Uterus (tissue), 3 donors: ENCODE measurements at regions not wholly inside any gene's neighbourhood (a gene's known extent, or its start where the extent isn't known, plus 50 kb on each side); places are given as distances from the start of the nearest gene placed in this dataset.

ENCODE experiments used
- DNase-seq, 2 donors: peaks; one replicate each; pipeline ENCODE4 v3.0.0-alpha.2; 2019 to 2020
- H3K27ac ChIP-seq, 2 donors: fragments of 200-600 bp; sonication (generic); 1 replicate in 1 of 2; 2 replicates in 1 of 2; pipeline ENCODE4 v1.5.1; 2016 to 2018
- H3K27me3 ChIP-seq, 2 donors: fragments of 200-600 bp; sonication (generic); one replicate each; pipeline ENCODE4 v1.5.1; 2018 to 2019; ENCODE audit warnings: control low read depth in 1 of 2
- H3K36me3 ChIP-seq, 2 donors: fragments of 200-600 bp; sonication (generic); one replicate each; pipeline ENCODE4 v1.5.1; 2019; ENCODE audit warnings: control low read depth in 1 of 2
- H3K4me1 ChIP-seq, 2 donors: fragments of 200-600 bp; sonication (generic); one replicate each; pipeline ENCODE4 v1.5.1; 2018 to 2019; ENCODE audit warnings: control low read depth in 1 of 2
- H3K4me3 ChIP-seq, 2 donors: fragments of 200-600 bp; sonication (generic); 1 replicate in 1 of 2; 2 replicates in 1 of 2; pipeline ENCODE4 v1.5.1; 2018 to 2019; ENCODE audit warnings: mild to moderate bottlenecking in 1 of 2
- H3K9me3 ChIP-seq, 2 donors: fragments of 200-600 bp; sonication (generic); one replicate each; pipeline ENCODE4 v1.5.1; 2019; ENCODE audit warnings: control low read depth in 1 of 2
- POLR2A ChIP-seq, 2 donors: fragments of 450-650 bp; IDR thresholded peaks; one replicate each; pipeline ENCODE4 v1.6.1; 2016; ENCODE audit warnings: antibody characterized with exemption in 2 of 2, mild to moderate bottlenecking in 1 of 2, moderate library complexity in 1 of 2
- intact Hi-C: fragments of 100-400 bp; cut with DNase I; formaldehyde crosslinking; loops from one replicate; pipeline ENCODE4 v1.15.1; 2023; ENCODE audit warnings: low total_unique reads
- TF ChIP-seq, protein P1 (sequence below), 4 experiments: fragments of 200-600 bp in 2 of 4; fragments of 450-650 bp in 2 of 4; sonication (generic) in 2 of 4; IDR thresholded peaks; one replicate each; pipeline ENCODE4 v1.5.1; 2016 to 2019; ENCODE audit warnings: antibody characterized with exemption in 4 of 4, mild to moderate bottlenecking in 2 of 4, moderate library complexity in 1 of 4
- donor health status: DM: yes; HTN: yes; CAD: no.

DNA sequence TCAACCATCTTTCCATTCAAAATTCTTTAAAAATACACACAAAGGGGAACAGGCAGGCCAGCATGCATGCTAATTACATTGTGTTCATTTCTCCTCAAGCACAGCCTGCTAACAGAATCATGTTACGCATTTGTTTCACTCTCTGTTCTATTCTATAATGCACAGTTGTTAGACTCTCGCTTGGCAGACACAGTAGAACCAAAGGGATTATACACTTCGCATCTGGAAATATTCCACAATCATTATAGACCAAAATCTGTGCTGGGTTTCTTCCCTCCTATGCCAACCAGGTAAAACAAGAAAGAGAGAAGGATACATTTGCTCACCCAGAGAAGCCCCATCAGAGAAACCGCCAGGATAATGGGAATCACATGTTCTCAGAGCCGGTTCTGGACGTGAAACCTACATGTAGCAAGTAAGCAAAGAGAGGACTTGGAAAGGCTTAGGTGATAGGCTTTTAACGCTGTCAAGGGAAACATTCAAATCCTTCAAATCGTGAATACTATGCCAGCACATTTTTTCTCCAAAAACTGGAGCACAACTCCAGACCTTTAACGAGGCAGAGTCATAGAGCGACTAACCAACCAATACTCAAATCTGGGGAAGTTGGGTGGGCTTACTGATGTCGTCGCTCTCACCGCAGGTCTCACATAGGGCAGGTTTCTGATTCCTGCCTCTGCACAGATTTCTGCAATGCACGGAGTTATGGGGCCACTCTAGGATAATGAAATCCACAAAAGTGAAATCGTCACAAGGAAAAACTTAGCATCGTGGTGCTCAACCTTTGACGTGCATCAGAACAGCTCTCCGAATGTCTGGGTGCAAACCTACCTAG is 380.5 kb upstream of the AUTS2 start:
- DNase-seq: no peak
- intact Hi-C loops: no loop called here
- Histone ChIP-seq H3K27ac (no peak overlapping the region), H3K27me3 (no peaks in the 10 kb centered on the region), H3K9me3 (no peaks in the 10 kb centered on the region), H3K4me3 (no peak overlapping the region), H3K4me1 (no peaks in the 10 kb centered on the region), H3K36me3 (no peaks in the 10 kb centered on the region)
- TF ChIP-seq, protein P1, sequence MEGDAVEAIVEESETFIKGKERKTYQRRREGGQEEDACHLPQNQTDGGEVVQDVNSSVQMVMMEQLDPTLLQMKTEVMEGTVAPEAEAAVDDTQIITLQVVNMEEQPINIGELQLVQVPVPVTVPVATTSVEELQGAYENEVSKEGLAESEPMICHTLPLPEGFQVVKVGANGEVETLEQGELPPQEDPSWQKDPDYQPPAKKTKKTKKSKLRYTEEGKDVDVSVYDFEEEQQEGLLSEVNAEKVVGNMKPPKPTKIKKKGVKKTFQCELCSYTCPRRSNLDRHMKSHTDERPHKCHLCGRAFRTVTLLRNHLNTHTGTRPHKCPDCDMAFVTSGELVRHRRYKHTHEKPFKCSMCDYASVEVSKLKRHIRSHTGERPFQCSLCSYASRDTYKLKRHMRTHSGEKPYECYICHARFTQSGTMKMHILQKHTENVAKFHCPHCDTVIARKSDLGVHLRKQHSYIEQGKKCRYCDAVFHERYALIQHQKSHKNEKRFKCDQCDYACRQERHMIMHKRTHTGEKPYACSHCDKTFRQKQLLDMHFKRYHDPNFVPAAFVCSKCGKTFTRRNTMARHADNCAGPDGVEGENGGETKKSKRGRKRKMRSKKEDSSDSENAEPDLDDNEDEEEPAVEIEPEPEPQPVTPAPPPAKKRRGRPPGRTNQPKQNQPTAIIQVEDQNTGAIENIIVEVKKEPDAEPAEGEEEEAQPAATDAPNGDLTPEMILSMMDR (IDR thresholded peaks at IDR 0.05): no peak

DNA sequence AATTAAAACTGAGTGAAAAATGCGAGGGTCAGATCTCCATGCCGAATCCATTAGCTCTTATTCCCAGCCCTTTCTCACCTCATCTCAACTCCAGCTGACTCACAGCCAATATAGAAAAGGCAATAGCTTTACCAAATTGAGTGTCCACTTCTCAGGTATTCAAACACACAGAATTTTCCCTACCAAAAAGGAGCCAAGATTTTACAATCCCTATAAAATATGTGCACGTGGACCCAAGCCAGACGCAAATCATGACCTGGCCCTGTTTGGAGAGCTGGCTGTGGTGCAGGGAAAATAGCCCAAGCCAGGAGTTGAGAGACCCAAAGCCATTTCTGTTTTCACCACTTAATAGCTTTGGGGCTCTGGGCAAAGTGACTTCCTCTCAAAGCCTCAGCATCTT is 379.7 kb upstream of the AUTS2 start:
- H3K27me3 ChIP-seq: no peaks in the 10 kb centered on the region
- no peak overlapping the region for H3K4me3 ChIP-seq
- no peaks in the 10 kb centered on the region for H3K4me1 ChIP-seq
- TF ChIP-seq, protein P1 (IDR thresholded peaks at IDR 0.05): no peak
- TF ChIP-seq POLR2A (IDR thresholded peaks at IDR 0.05): no peak
- H3K9me3 ChIP-seq: no peaks in the 10 kb centered on the region
- H3K36me3 ChIP-seq: no peaks in the 10 kb centered on the region
- DNase-seq: peak in 1 of 2 donors; percentile 17
- intact Hi-C loops: no loop called here
- H3K27ac ChIP-seq: no peak overlapping the region

DNA sequence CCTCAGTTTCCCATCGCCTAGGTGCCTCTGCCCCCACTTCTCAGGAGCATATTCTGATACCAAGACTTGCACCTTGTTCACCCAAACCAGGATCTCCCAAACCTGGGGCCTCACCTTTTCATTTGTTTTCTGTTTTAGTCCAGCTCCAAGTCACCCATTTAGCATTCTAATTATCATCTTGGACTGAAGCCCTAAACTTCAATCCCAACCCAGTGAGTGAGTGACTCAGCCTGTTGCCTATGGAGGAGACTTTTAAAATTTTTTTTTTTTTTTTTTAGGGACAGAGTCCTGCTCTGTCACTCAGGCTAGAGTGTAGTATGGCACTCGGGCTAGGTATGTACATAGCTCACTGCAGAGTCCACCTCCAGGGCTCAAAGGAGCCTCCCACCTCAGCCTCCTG is 378.9 kb upstream of the AUTS2 start:
- no peak for TF ChIP-seq POLR2A (IDR thresholded peaks at IDR 0.05)
- TF ChIP-seq, protein P1 (IDR thresholded peaks at IDR 0.05): no peak
- Histone ChIP-seq H3K36me3 (no peaks in the 10 kb centered on the region), H3K27ac (no peak overlapping the region)

DNA sequence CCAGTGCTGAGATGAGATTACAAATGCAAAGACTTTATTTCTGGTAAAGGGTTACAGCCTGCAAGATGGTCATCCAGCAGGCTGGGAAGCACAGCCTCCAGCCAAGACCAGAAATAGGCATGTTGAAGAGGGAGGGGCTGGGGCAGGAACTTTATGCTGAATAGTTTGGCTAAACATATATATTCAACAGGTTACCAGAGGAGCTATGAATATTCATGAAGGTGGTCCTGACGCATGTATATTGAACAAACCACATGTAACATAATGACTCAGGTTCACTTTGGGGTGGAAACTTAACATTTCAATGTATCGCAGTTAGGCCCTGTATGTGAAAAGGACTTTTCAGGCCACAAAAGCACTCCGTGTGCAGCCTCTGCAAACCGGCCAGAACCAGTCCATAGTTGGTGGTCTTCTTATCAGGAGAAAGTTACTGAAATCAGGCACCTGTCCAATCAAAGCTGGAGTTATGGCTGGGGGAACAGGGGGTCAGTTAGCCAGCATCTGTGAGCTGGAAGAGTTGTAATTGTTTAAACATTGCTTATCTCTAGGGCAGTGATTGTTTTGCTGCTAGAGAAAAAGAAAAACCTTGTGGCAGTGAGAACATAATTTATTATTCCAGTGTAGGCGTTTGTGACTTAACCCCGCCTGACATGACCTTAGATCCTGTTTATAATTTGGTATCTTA is 372.9 kb upstream of the AUTS2 start:
- no peaks in the 10 kb centered on the region for H3K27me3 ChIP-seq
- no peak overlapping the region for H3K27ac ChIP-seq
- intact Hi-C loops: no loop called here
- H3K4me3 ChIP-seq: no peak overlapping the region
- H3K36me3 ChIP-seq: no peaks in the 10 kb centered on the region
- H3K9me3 ChIP-seq: no peaks in the 10 kb centered on the region
- DNase-seq: no peak
- TF ChIP-seq, protein P1 (IDR thresholded peaks at IDR 0.05): no peak
- TF ChIP-seq POLR2A (IDR thresholded peaks at IDR 0.05): no peak
- no peaks in the 10 kb centered on the region for H3K4me1 ChIP-seq

More for the DNA sequence above, 378.9 kb upstream of the AUTS2 start:
- Histone ChIP-seq H3K27me3 (no peaks in the 10 kb centered on the region), H3K4me1 (no peaks in the 10 kb centered on the region), H3K4me3 (no peak overlapping the region), H3K9me3 (no peaks in the 10 kb centered on the region)
- intact Hi-C loops: no loop called here
- no peak for DNase-seq

DNA sequence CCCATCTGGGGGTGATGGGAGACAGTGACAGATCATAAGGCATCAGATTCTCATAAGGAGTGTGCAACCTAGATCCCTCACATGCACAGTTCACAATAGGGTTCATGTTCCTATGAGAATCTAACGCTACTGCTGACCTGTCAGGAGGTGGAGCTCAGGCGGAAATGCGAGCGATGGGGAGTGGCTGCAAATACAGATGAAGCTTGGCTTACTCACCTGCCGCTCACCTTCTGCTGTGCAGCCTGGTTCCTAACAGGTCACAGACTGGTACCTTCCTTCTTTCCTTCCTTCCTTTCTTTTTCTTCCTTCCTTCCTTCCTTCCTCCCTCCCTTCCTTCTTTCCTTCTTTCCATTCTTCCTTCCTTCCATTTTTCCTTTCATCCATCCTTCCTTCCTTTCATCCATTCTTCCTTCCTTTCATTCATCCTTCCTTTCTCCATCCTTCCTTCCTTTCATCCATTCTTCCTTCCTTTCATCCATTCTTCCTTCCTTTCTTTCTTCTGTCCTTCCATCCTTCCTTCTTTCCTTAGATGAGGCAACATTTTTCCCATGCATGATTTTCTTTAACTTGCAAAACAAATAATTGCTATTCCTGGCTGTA is 370.0 kb upstream of the AUTS2 start:
- H3K36me3 ChIP-seq: no peaks in the 10 kb centered on the region
- H3K4me3 ChIP-seq: no peak overlapping the region
- no peak for DNase-seq
- intact Hi-C loops: no loop called here
- no peaks in the 10 kb centered on the region for H3K9me3 ChIP-seq
- H3K27ac ChIP-seq: no peak overlapping the region
- H3K4me1 ChIP-seq: no peaks in the 10 kb centered on the region
- no peaks in the 10 kb centered on the region for H3K27me3 ChIP-seq
- no peak for TF ChIP-seq POLR2A (IDR thresholded peaks at IDR 0.05)
- TF ChIP-seq, protein P1 (IDR thresholded peaks at IDR 0.05): no peak
